Lower leg skin (tissue), 4 donors: ENCODE measurements at regions not wholly inside any gene's neighbourhood (a gene's known extent, or its start where the extent isn't known, plus 50 kb on each side); places are given as distances from the start of the nearest gene placed in this dataset.
"Not testable (repeated sequence)": the region's sequence is repeated elsewhere in the genome, so short reads cannot be mapped to it uniquely, and the experiment has no call there.

Source experiments
- DNase-seq, 2 donors: peaks; one replicate each; pipeline ENCODE4 v3.0.0-alpha.2; 2019; ENCODE audit warnings: low spot score in 2 of 2
- H3K4me3 ChIP-seq: fragments of 200-600 bp; sonication (generic); 2 replicates; pipeline ENCODE4 v1.5.1; 2017; ENCODE audit warnings: mild to moderate bottlenecking, low read depth; ENCODE audit not compliant: poor library complexity, severe bottlenecking
- POLR2A ChIP-seq, 2 donors: fragments of 450-650 bp; IDR thresholded peaks; one replicate each; pipeline ENCODE4 v1.6.1; 2016 to 2017; ENCODE audit warnings: antibody characterized with exemption in 2 of 2, mild to moderate bottlenecking in 1 of 2, moderate library complexity in 1 of 2
- WGBS, 2 donors: methylation state at CpG; one replicate each; pipeline ENCODE4 v1.1.5; 2018; 5-methylcytosine and 5-hydroxymethylcytosine counted together
- intact Hi-C: fragments of 100-400 bp; cut with DNase I; formaldehyde crosslinking; loops from one replicate; pipeline ENCODE4 v1.15.0; 2023; ENCODE audit warnings: low total_unique reads
- TF ChIP-seq, protein P1 (sequence below), 3 donors: fragments of 450-650 bp; IDR thresholded peaks; one replicate each; pipeline ENCODE4 v1.5.1; 2016; ENCODE audit warnings: antibody characterized with exemption in 3 of 3, mild to moderate bottlenecking in 3 of 3, moderate library complexity in 2 of 3

DNA sequence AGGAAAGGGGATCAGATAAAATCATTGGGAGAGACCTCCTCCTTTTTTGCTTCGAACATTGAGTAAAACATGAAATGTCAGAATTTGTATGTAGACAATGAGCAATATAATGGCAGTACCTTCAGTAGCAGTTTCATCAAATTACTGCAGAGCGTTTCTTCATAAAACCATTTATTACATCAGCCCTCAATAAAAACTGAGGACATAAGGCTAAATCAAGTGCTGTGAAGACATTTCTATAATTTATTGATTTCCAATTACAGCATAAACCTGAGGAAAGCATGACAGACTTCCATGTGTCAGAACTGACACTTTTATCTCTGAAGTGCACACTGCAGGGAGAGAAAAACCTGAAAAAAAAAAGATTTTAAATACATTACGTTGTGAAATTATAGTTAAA is 172.6 kb upstream of the ZNF804B start:
- intact Hi-C loops = no loop called here
- no peak for DNase-seq
- TF ChIP-seq POLR2A (IDR thresholded peaks at IDR 0.05) = no peak
- TF ChIP-seq, protein P1, sequence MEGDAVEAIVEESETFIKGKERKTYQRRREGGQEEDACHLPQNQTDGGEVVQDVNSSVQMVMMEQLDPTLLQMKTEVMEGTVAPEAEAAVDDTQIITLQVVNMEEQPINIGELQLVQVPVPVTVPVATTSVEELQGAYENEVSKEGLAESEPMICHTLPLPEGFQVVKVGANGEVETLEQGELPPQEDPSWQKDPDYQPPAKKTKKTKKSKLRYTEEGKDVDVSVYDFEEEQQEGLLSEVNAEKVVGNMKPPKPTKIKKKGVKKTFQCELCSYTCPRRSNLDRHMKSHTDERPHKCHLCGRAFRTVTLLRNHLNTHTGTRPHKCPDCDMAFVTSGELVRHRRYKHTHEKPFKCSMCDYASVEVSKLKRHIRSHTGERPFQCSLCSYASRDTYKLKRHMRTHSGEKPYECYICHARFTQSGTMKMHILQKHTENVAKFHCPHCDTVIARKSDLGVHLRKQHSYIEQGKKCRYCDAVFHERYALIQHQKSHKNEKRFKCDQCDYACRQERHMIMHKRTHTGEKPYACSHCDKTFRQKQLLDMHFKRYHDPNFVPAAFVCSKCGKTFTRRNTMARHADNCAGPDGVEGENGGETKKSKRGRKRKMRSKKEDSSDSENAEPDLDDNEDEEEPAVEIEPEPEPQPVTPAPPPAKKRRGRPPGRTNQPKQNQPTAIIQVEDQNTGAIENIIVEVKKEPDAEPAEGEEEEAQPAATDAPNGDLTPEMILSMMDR (IDR thresholded peaks at IDR 0.05) = no peak
- no peak overlapping the region for H3K4me3 ChIP-seq
- 56 to 60% methylated on average over 3 of the region's 3 CpGs for WGBS, 2 donors

DNA sequence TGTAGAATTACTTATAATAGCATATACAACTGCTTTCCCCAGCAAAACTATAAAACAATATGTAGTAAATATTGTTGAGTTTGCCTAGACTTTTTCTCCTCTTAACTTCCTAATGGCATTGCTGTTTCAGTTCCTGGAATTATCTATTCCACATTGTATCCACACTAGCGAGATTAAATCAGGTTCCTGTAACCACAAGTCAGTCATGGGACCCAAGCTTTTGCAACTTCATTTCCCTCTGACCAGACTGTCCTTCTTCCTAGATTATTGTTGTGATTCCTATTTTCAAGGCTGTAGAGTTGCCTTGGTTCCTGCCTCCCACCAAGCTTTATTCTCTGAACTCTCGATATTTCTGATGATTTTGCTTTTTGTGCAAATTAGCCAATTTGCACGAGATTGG is 173.3 kb upstream of the ZNF804B start:
- intact Hi-C loops = no loop called here
- WGBS, 2 donors = 67 to 75% methylated on average over 3 of the region's 3 CpGs
- TF ChIP-seq POLR2A (IDR thresholded peaks at IDR 0.05) = no peak
- TF ChIP-seq, protein P1 (IDR thresholded peaks at IDR 0.05) = no peak
- no peak for DNase-seq
- H3K4me3 ChIP-seq = no peak overlapping the region

DNA sequence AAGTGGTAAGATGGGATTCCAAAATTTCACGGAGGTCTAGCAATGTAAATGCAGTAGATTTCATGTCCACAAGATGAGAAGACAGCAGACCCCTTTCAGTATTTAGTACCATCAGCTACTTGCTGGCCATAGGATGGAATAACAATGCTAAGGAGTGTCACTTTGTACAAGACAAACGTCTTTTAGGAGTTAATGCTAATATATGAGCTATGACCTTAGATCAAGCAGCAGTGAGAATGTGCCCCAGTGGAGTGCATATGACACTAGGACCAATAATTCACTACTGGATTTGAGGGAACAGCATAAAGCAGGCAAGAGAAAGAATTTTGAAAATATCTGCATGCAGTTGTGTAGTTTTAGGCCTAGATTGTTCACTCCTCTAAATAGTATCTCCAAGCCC is 182.8 kb upstream of the ZNF804B start:
- DNase-seq = no peak
- H3K4me3 ChIP-seq = no peak overlapping the region
- 63 to 69% methylated on average over 2 of the region's 2 CpGs for WGBS, 2 donors
- intact Hi-C loops = no loop called here
- TF ChIP-seq, protein P1 (IDR thresholded peaks at IDR 0.05) = no peak
- no peak for TF ChIP-seq POLR2A (IDR thresholded peaks at IDR 0.05)

DNA sequence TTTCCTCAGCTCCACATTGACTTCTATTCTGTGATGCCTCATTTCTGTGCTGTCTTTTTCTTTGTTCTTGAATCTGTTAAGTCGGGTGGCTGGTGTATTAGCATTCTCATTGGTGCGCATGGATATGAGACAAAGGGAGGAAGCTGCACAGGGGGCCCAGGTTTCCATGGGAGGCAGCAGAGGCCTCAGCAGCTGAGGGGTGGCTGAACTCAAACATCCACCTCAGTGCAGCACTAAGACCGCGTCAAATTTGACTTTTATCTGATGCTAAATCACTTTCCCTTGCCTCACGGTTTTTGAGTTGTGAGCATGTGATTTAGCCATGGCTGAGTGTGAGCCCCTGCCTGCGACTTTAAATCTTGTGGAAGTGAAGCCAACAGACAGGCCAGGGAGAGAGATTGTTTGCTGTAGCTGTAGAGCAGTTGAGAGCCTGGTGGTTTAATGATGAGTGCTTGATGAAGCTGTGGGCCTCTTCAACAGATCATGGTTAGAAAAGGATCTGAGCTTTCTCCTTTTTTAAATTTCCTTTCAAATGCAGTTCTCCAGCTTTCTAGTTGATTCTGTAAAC is 193.3 kb upstream of the ZNF804B start:
- DNase-seq = no peak
- TF ChIP-seq, protein P1 (IDR thresholded peaks at IDR 0.05) = no peak
- no peak for TF ChIP-seq POLR2A (IDR thresholded peaks at IDR 0.05)
- WGBS, 2 donors = 70 to 75% methylated on average over 6 of the region's 6 CpGs
- intact Hi-C loops = loop anchor here (5.0 kb wide), 1 partner anchor 314 kb away; no protein-coding TSS in a partner anchor
- no peak overlapping the region for H3K4me3 ChIP-seq

DNA sequence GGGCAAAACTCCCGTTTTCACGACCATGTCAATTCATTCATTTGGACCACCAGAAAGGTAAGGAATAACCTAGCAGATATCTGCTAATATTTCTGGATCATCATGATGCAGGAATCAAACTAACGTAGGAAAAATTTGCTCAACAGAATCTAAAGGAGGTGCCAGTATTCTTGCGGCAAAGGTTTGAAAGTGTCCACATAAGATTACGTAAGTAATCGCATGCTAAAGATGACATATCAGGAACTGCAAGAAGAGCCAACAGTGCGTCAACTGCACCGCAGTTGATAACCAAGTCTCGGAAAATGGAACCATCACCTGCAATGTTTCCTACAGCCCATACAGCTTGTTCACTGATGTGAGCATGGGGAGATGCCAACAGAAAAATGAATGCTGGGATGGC is 194.1 kb upstream of the ZNF804B start:
- TF ChIP-seq, protein P1 (IDR thresholded peaks at IDR 0.05) = no peak
- TF ChIP-seq POLR2A (IDR thresholded peaks at IDR 0.05) = no peak
- WGBS, 2 donors = 93 to 96% methylated on average over 9 of the region's 9 CpGs
- intact Hi-C loops = loop anchor here (5.0 kb wide), 1 partner anchor 313 kb away; no protein-coding TSS in a partner anchor
- H3K4me3 ChIP-seq = no peak overlapping the region
- DNase-seq = no peak

DNA sequence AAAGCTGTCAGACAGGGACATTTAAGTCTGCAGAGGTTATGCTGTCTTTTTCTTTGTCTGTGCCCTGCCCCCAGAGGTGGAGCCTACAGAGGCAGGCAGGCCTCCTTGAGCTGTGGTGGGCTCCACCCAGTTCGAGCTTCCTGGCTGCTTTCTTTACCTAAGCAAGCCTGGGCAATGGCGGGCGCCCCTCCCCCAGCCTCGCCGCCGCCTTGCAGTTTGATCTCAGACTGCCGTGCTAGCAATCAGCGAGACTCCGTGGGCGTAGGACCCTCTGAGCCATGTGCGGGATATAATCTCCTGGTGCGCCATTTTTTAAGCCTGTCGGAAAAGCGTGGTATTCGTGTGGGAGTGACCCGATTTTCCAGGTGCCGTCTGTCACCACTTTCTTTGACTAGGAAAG is 203.1 kb upstream of the ZNF804B start:
- intact Hi-C loops, DNase-seq, H3K4me3 ChIP-seq: not testable (repeated sequence)
- 94 to 95% methylated on average over 17 of the region's 17 CpGs for WGBS, 2 donors

DNA sequence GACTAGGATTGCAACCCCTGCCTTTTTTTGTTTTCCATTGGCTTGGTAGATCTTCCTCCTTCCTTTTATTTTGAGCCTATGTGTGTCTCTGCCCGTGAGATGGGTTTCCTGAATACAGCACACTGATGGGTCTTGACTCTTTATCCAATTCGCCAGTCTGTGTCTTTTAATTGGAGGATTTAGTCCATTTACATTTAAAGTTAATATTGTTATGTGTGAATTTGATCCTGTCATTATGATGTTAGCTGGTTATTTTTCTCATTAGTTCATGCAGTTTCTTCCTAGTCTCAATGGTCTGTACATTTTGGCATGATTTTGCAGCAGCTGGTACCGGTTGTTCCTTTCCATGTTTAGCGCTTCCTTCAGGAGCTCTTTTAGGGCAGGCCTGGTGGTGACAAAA is 204.7 kb upstream of the ZNF804B start:
- intact Hi-C loops, H3K4me3 ChIP-seq, DNase-seq: not testable (repeated sequence)
- 89 to 94% methylated on average over 4 of the region's 4 CpGs for WGBS, 2 donors
